ENCODE measurements at regions not wholly inside any gene's neighbourhood (a gene's known extent, or its start where the extent isn't known, plus 50 kb on each side); places are given as distances from the start of the nearest gene placed in this dataset.

DNA sequence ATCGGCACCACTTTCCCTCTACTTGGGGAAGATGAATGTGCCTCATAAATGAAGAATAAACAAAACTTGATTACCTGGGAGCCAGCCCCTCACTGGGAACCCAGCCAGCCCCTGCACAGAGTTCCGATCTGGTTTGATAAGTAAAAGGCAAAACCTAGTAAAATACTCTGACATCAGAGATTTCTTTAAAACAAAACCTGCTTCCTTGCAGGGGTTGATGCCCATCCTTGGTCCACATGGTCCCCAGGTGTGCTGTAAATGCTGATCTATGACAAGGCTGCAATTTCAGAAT, 218.8 kb upstream of the APCDD1 start:
- TF ChIP-seq, protein P1, sequence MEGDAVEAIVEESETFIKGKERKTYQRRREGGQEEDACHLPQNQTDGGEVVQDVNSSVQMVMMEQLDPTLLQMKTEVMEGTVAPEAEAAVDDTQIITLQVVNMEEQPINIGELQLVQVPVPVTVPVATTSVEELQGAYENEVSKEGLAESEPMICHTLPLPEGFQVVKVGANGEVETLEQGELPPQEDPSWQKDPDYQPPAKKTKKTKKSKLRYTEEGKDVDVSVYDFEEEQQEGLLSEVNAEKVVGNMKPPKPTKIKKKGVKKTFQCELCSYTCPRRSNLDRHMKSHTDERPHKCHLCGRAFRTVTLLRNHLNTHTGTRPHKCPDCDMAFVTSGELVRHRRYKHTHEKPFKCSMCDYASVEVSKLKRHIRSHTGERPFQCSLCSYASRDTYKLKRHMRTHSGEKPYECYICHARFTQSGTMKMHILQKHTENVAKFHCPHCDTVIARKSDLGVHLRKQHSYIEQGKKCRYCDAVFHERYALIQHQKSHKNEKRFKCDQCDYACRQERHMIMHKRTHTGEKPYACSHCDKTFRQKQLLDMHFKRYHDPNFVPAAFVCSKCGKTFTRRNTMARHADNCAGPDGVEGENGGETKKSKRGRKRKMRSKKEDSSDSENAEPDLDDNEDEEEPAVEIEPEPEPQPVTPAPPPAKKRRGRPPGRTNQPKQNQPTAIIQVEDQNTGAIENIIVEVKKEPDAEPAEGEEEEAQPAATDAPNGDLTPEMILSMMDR (IDR thresholded peaks at IDR 0.05; ENCODE audit: borderline replicate concordance, extremely low read depth, insufficient read depth): no peak
- Histone ChIP-seq H3K4me3 (ENCODE audit: low read length in 3 of 3) (no peak overlapping the region), H3K27ac (ENCODE audit: low read depth in 2 of 2, low read length in 2 of 2) (no peak overlapping the region), H3K9ac (ENCODE audit: low read length in 3 of 3) (no peak overlapping the region), H3K9me3 (ENCODE audit: control insufficient read depth in 2 of 3, insufficient read depth in 1 of 3, low read length in 3 of 3) (no peaks in the 10 kb centered on the region), H3K36me3 (ENCODE audit: control insufficient read depth in 2 of 3, insufficient read depth in 3 of 3, low read length in 3 of 3) (no peaks in the 10 kb centered on the region), H3K27me3 (ENCODE audit: control insufficient read depth, insufficient read depth, low read length) (no peaks in the 10 kb centered on the region), H3K4me1 (ENCODE audit: control insufficient read depth in 2 of 3, insufficient read depth in 2 of 3, low read depth in 1 of 3, low read length in 3 of 3) (peaks cover 0 to 2% (median 0%) of the 10 kb centered on the region in 3 donors)
- FAIRE-seq (no peak), DNase-seq (peak in 2 of 5 donors; percentile 52 to 73)
- intact Hi-C loops (cut with DNase I): no loop called here

DNA sequence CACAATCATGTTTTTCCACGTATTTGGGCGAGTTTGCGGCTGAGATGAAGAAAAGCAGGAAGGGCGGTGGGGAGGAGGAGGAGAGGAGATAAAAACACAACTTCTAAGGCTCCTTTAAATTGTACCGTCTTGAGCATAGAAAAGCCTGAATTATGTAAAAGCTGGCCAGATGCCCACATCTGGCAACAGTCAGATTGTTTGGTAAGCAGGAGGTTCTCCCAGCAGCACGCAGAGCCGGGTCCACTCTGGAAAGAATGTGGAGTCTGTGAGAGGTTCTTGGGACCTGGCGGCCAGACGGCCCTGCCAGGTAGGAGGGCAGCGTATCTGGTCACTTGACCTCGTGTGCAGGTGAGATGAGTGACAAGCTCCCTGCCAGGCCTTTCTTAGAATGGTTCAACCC, 215.3 kb upstream of the APCDD1 start:
- intact Hi-C loops (cut with DNase I): no loop called here
- Histone ChIP-seq H3K4me3 (ENCODE audit: low read length in 3 of 3) (no peak overlapping the region), H3K27ac (ENCODE audit: low read depth in 2 of 2, low read length in 2 of 2) (no peak overlapping the region), H3K4me1 (ENCODE audit: control insufficient read depth in 2 of 3, insufficient read depth in 2 of 3, low read depth in 1 of 3, low read length in 3 of 3) (peaks cover 0 to 7% (median 2%) of the 10 kb centered on the region in 3 donors), H3K9me3 (ENCODE audit: control insufficient read depth in 2 of 3, insufficient read depth in 1 of 3, low read length in 3 of 3) (no peaks in the 10 kb centered on the region), H3K27me3 (ENCODE audit: control insufficient read depth, insufficient read depth, low read length) (no peaks in the 10 kb centered on the region), H3K36me3 (ENCODE audit: control insufficient read depth in 2 of 3, insufficient read depth in 3 of 3, low read length in 3 of 3) (no peaks in the 10 kb centered on the region), H3K9ac (ENCODE audit: low read length in 3 of 3) (no peak overlapping the region)
- TF ChIP-seq, protein P1 (IDR thresholded peaks at IDR 0.05; ENCODE audit: borderline replicate concordance, extremely low read depth, insufficient read depth): no peak
- DNase-seq (peak in 1 of 5 donors; percentile 49), FAIRE-seq (no peak)

DNA sequence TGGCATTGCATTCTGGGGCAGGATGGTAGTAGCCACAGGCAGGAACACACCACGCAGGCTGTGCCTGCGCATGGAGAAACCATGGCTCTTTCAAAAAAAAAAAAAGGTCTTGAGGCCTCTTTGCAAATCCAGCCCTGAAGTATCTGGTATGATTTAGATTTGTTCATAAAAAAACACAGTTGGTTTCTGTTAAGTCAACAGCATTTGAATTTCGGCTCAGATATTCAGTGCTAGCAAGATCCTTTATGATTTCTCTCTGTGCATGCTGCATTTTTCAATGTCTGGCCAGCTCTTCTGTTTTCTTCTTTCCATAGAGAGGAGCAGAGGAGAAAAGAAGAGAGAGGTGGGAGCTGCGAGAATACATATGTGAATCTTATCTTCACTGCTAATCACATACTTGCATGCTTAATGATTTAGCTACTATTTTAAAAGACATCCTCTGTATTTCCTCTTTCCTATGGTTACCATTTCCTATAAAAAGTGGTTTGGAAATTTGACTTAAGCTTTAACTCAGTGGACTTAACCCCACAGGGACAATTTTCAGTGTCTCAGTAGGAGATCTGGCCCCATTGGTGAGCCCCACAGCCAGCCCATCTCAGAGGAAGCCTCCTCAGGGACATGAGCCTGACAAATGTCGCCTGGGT, 214.3 kb upstream of the APCDD1 start:
- FAIRE-seq (no peak), DNase-seq (peak in 1 of 5 donors; percentile 35)
- intact Hi-C loops (cut with DNase I): no loop called here
- H3K36me3 ChIP-seq (ENCODE audit: control insufficient read depth in 2 of 3, insufficient read depth in 3 of 3, low read length in 3 of 3): no peaks in the 10 kb centered on the region
- no peak overlapping the region for H3K4me3 ChIP-seq (ENCODE audit: low read length in 3 of 3)
- no peaks in the 10 kb centered on the region for H3K9me3 ChIP-seq (ENCODE audit: control insufficient read depth in 2 of 3, insufficient read depth in 1 of 3, low read length in 3 of 3)
- H3K4me1 ChIP-seq (ENCODE audit: control insufficient read depth in 2 of 3, insufficient read depth in 2 of 3, low read depth in 1 of 3, low read length in 3 of 3): peaks cover 0 to 7% (median 2%) of the 10 kb centered on the region in 3 donors
- H3K9ac ChIP-seq (ENCODE audit: low read length in 3 of 3): no peak overlapping the region
- TF ChIP-seq, protein P1 (IDR thresholded peaks at IDR 0.05; ENCODE audit: borderline replicate concordance, extremely low read depth, insufficient read depth): no peak
- no peaks in the 10 kb centered on the region for H3K27me3 ChIP-seq (ENCODE audit: control insufficient read depth, insufficient read depth, low read length)
- H3K27ac ChIP-seq (ENCODE audit: low read depth in 2 of 2, low read length in 2 of 2): no peak overlapping the region

DNA sequence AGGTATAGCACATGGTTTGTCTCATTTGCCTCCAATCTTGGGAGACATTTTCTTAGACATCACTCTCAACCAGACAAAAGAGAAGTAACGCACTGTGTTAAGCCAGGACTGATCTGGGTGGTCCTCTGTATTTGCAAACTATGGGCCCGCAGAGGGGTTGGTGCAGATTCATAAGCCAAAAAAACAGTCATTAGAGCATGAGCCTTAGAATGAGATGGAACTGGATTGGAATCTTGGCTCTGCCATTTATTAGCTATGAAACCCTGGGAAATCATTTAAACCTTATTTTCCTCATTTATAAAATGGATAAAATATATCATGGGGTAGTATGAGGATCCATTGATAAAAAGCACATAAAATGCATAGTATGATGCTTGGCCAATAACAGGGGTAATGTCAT, 213.5 kb upstream of the APCDD1 start:
- FAIRE-seq (no peak), DNase-seq (no peak)
- intact Hi-C loops (cut with DNase I): no loop called here
- Histone ChIP-seq H3K4me3 (ENCODE audit: low read length in 3 of 3) (no peak overlapping the region), H3K27me3 (ENCODE audit: control insufficient read depth, insufficient read depth, low read length) (no peaks in the 10 kb centered on the region), H3K27ac (ENCODE audit: low read depth in 2 of 2, low read length in 2 of 2) (no peak overlapping the region), H3K36me3 (ENCODE audit: control insufficient read depth in 2 of 3, insufficient read depth in 3 of 3, low read length in 3 of 3) (no peaks in the 10 kb centered on the region), H3K9ac (ENCODE audit: low read length in 3 of 3) (no peak overlapping the region), H3K4me1 (ENCODE audit: control insufficient read depth in 2 of 3, insufficient read depth in 2 of 3, low read depth in 1 of 3, low read length in 3 of 3) (peaks cover 0 to 7% (median 2%) of the 10 kb centered on the region in 3 donors), H3K9me3 (ENCODE audit: control insufficient read depth in 2 of 3, insufficient read depth in 1 of 3, low read length in 3 of 3) (no peaks in the 10 kb centered on the region)
- TF ChIP-seq, protein P1 (IDR thresholded peaks at IDR 0.05; ENCODE audit: borderline replicate concordance, extremely low read depth, insufficient read depth): no peak

Measured in kidney (tissue), 13 donors.